AG04450 (cell line): ENCODE measurements at regions not wholly inside any gene's neighbourhood (a gene's known extent, or its start where the extent isn't known, plus 50 kb on each side); places are given as distances from the start of the nearest gene placed in this dataset.
A peak's percentile ranks its signal among the peaks of the same experiment; 100 is the strongest.

ENCODE experiments used
- CTCF ChIA-PET: fragments of 300-600, 350-600 bp; formaldehyde crosslinking; extraction: SDS; loops from one replicate; lab custom pipeline; 2022; ENCODE audit warnings: antibody characterized with exemption, inconsistent platforms; lab: Charles Lee
- POLR2A ChIA-PET: fragments of 350-600 bp; formaldehyde crosslinking; extraction: SDS; loops from one replicate; lab custom pipeline; 2021; ENCODE audit warnings: antibody characterized with exemption, inconsistent platforms; lab: Yijun Ruan, JAX
- DNase-seq: peaks from one replicate; pipeline ENCODE4 v3.0.0-alpha.2; 2011; ENCODE audit warnings: low read depth, low spot score
- H3K27ac ChIP-seq: one replicate; pipeline ENCODE4 v1.5.1; 2012; ENCODE audit warnings: low read depth, low read length, control low read depth
- H3K27me3 ChIP-seq: one replicate; pipeline ENCODE4 v1.6.0; 2012; ENCODE audit warnings: low read length; ENCODE audit not compliant: control insufficient read depth, insufficient read depth
- H3K4me3 ChIP-seq: 2 replicates; pipeline ENCODE4 v1.5.1; 2011; ENCODE audit warnings: mild to moderate bottlenecking, low read depth, low read length, control low read depth
- H3K9me3 ChIP-seq: 2 replicates; pipeline ENCODE4 v1.5.1; 2012; ENCODE audit warnings: low read length; ENCODE audit not compliant: control insufficient read depth, insufficient read depth
- TF ChIP-seq, protein P1 (sequence below): IDR thresholded peaks from 2 replicates; pipeline ENCODE4 v1.5.1; 2011; ENCODE audit warnings: low read depth, low read length, control low read depth, inconsistent platforms

- H3K4me3 ChIP-seq = peak overlapping the region; percentile 10; the same call in 1 of the 2 replicates
- TF ChIP-seq, protein P1, sequence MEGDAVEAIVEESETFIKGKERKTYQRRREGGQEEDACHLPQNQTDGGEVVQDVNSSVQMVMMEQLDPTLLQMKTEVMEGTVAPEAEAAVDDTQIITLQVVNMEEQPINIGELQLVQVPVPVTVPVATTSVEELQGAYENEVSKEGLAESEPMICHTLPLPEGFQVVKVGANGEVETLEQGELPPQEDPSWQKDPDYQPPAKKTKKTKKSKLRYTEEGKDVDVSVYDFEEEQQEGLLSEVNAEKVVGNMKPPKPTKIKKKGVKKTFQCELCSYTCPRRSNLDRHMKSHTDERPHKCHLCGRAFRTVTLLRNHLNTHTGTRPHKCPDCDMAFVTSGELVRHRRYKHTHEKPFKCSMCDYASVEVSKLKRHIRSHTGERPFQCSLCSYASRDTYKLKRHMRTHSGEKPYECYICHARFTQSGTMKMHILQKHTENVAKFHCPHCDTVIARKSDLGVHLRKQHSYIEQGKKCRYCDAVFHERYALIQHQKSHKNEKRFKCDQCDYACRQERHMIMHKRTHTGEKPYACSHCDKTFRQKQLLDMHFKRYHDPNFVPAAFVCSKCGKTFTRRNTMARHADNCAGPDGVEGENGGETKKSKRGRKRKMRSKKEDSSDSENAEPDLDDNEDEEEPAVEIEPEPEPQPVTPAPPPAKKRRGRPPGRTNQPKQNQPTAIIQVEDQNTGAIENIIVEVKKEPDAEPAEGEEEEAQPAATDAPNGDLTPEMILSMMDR = peak; percentile 62
Measured at GRCh38 chr6:41442800-41443501, 103.2 kb upstream of the FOXP4 start.

DNA sequence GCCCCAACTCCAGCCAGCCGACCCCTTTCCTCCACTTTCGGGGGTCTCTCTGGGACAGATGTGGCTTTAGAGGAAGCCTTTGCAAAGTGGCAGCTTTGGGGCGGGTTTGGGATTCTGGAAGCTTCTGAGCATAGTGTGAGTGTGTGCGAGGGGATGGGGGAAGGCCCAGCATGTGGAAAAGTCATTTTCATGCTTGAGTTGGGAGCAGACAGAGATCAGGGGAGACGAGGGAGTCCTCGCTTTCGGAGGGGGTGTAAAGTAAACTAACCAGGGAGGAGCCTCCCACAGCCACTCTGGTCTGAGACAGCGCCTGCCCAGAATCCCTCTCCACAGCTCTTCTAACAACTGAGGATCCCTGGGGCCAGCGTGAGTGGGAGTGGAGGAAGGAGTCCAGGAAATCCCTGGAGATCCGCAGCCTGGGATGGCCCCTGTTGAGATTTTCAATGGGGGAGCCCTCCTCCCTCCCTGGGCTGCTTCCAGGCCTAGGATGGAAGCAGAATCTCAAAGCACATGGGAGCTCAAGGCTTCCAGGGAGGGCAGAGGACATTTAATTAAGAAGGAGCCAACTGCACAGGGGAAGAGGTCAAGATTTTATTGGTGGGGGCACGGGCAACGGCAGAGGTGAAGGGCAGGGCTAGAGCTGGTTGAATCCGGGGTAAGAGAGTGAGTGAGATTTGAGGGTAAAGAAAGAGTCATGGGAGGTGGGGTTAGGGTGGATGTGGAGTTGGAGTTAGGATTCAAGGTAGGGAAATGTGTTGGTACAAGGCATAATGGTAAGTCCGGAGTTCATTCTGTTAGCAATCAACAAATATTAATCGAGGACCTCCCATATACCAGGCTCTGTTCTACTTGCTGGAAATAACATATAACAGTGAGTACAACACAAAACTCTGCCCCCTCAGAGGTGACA, 102.3 kb upstream of the FOXP4 start:
- Histone ChIP-seq H3K27me3 (peaks cover 31% of the 10 kb centered on the region), H3K27ac (no peak overlapping the region), H3K9me3 (no peaks in the 10 kb centered on the region), H3K4me3 (no peak overlapping the region)
- POLR2A ChIA-PET = interaction anchor here (0.6 kb wide), 1 partner anchor 13 kb away, joined by 3 read pairs; no protein-coding TSS in a partner anchor
- CTCF ChIA-PET = interaction anchor here (0.6 to 4.2 kb wide), 15 partner anchors 9 to 148 kb away, joined by 3 to 29 read pairs (median 4); no protein-coding TSS in a partner anchor
- TF ChIP-seq, protein P1 = no peak
- no peak for DNase-seq

More at GRCh38 chr6:41442800-41443501, 103.2 kb upstream of the FOXP4 start:
- Histone ChIP-seq H3K27me3 (peaks cover 40% of the 10 kb centered on the region), H3K9me3 (no peaks in the 10 kb centered on the region), H3K27ac (no peak overlapping the region)
- CTCF ChIA-PET = interaction anchor here (0.6 to 4.2 kb wide), 22 partner anchors 10 to 240 kb away, joined by 3 to 29 read pairs (median 4); no protein-coding TSS in a partner anchor
- no peak for DNase-seq
- POLR2A ChIA-PET = interaction anchor here (0.6 kb wide), 1 partner anchor 13 kb away, joined by 3 read pairs; no protein-coding TSS in a partner anchor

DNA sequence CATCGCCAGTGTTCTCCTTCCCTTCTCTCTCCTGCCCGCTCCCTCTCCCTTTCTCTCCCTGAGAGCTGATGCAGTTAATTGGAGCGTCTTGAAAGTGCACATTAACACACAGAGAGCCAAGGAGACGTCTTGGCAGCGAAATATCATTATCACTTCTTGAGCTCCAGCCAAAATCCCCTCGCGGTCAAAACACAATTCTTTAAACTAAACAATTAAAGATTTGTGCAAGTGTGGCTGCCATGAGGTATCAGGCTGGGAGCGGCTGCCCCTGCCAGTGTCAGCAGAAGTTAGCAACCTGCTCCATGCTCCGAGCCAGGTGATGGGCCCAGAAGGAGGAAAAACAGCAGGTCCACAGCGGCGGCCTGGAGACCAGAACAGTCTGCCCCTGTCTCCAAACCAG, 100.9 kb upstream of the FOXP4 start:
- TF ChIP-seq, protein P1 = no peak
- CTCF ChIA-PET = interaction anchor here (1.0 to 4.2 kb wide), 3 partner anchors 14 to 158 kb away, joined by 3 to 29 read pairs (median 3); no protein-coding TSS in a partner anchor
- POLR2A ChIA-PET = no interaction called here
- Histone ChIP-seq H3K27me3 (peaks cover 21% of the 10 kb centered on the region), H3K27ac (no peak overlapping the region), H3K4me3 (no peak overlapping the region), H3K9me3 (no peaks in the 10 kb centered on the region)
- DNase-seq = no peak

DNA sequence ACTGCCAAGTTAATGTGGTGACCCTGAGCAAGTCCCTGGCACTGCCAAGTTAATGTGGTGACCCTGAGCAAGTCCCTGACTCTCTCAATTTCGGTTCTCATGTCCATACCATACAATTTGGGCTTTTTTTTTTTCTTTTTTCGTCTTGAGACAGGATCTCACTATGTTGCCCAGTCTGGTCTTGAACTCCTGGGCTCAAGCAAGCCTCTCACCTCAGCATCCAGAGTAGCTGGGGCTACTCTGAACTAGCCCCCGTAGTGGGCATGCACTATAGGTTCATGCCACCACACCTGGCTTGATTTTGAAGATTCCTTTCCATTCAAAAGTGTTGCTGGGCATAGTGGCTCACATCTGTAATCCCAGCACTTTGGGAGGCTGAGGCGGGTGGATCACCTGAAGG, 100.0 kb upstream of the FOXP4 start:
- H3K4me3 ChIP-seq = no peak overlapping the region
- TF ChIP-seq, protein P1 = no peak
- H3K27me3 ChIP-seq = peaks cover 18% of the 10 kb centered on the region
- H3K27ac ChIP-seq = no peak overlapping the region
- POLR2A ChIA-PET = no interaction called here
- CTCF ChIA-PET = interaction anchor here (0.7 to 1.4 kb wide), 2 partner anchors 157 to 259 kb away, joined by 3 read pairs; no protein-coding TSS in a partner anchor
- no peaks in the 10 kb centered on the region for H3K9me3 ChIP-seq
- no peak for DNase-seq
